HG02885 (cell line): ENCODE measurements at regions not wholly inside any gene's neighbourhood (a gene's known extent, or its start where the extent isn't known, plus 50 kb on each side); places are given as distances from the start of the nearest gene placed in this dataset.
A peak's percentile ranks its signal among the peaks of the same experiment; 100 is the strongest.

Experiments used
- ATAC-seq: cut with Tn5 transposase; IDR thresholded peaks from one replicate; pipeline ENCODE4 v1.9.1; 2021; ENCODE audit warnings: mild to moderate bottlenecking; ENCODE audit not compliant: unreplicated experiment, poor library complexity

DNA sequence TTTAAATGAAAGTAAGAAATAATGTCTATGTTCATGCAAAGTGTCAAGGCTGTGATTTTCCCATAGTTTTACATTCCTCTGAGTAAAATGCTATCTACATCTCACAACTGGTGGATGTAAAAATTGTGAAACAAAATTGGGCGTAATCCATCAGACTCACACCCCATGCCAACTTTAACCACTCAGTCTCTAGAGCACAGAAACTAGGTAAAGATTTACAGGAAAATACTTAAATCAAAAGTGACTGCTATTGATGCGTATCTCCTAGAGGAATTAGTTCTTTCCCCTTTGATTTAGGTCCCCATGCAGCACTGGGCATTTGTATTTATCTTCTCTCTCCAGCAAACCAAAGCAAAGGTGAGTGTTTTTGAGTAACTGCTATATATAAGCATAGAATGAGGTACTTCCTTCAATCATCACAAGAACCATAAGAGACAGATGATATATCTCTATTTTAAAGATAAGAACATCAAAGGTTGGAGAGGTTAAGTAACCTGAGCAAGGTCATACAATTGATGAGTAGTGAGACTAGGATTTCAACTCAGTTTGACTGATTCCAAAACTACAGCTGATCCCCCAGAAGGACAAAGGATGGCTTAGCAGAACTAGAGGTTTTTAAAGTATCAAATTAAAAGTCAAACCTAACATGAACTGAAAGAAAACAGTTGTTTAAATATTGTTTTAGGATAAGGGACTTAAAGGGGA is 594.0 kb upstream of the ACVR2A start:
- ATAC-seq = no peak

DNA sequence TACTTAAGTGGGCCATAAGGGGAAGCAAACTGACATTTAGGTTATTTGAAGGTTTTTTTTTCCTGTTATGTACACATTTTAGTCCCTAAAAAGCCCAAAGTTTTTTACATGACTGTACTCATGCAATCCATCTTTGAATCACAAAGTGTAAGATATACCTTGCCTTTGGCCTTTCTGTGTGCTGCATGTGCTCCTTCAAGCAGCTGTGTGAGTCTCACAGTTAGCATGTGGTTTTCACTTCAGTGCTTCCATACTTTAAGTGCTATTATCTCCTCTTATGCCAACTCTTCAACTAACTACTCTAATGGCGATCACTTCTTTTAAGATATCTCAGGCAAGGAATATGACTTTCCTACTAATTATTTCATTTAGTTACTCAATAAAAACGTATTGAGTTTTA is 597.1 kb upstream of the ACVR2A start:
- ATAC-seq = no peak

DNA sequence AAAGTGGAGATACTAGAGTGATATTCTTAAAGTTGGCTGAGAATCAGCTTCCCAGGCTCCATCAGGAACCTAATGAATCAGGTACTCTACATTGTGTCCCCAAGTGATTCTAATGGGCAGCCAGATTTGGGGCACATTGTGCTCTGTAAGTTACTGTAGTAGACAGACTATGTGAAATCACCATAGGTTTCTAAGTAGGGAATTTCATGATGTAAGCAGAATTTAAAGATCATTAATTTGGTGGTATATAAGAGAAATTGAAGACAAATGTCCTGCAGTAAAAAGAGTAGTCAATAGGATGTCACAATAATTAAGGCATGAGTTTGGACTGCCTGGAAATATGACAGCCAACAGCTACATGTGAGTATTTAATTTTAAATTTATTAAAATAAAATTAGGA is 602.4 kb upstream of the ACVR2A start:
- no peak for ATAC-seq

DNA sequence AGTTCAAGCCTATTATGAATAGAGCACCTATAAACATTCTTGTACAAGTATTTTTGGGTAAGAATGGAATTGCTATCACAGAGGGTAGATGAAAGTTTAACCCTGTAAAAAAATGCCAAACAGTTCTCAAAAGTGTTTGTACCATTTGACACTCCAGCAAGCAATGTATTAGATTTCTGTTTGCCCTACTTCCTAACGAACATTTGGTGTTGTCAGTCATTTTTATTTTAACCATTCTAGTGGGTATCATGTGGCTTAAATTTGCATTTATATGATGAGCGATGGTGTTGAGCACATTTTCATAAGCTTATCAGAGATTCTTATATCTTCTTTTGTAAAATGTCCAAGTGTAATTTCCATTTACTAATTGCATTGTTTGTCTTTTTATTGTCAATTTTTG is 608.2 kb upstream of the ACVR2A start:
- no peak for ATAC-seq

DNA sequence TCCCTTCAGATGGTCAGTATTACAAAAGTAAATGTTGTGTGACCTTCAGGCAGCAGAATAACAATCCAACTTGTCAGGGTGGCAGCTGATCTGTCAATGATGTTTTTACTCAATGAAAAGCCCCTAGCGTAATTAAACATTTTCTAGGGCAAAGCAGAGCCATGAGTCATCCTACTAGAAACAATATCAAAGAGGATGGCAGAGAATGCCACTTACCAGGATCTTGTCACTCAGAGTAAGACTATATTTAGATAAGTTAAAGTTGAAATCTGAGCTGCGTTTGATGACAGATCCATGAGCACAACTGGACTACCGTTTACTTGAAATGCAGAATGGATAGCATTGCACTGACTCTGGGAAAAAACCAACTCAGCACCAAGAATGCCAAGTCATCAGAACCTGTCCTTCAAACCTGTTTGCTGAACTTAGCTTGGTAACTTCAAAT is 612.6 kb upstream of the ACVR2A start:
- no peak for ATAC-seq

DNA sequence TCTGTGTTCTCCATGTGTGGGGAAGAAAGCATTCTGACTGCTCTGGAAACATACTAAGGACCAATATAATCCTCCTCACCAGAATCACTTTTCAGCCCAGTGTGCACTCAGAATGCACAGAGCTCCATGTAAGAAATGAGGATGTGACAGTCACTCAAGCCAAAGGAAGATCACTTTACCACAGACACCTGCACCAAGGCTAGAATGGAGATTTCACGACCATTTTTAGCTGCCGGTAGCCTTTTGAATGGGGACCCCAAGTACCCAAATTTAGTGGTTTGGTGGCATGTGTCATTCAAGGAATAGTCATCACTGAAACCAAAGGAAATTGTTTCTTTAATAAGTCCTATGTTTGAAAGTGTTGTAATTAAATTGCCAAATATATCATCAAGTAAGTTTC is 613.2 kb upstream of the ACVR2A start:
- ATAC-seq = peak; percentile 63

DNA sequence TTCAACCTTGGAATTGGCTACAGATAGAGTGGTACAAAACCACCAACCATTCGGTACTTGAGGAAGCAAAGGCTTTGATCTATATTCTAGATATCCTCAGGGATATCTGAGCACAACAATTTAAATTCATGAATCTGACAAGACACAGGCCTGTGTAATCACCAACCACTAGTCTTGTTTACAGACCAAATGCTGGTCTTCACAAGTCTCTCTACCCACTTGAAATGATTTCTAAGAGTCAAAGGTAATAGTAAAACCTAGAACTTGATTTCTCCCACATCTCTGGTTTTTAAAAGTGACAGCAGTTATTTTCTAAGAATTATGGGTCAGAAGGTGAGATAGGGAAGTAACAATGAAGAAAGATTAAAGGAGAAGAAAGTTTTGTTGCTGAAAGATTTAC is 613.7 kb upstream of the ACVR2A start:
- ATAC-seq = no peak

DNA sequence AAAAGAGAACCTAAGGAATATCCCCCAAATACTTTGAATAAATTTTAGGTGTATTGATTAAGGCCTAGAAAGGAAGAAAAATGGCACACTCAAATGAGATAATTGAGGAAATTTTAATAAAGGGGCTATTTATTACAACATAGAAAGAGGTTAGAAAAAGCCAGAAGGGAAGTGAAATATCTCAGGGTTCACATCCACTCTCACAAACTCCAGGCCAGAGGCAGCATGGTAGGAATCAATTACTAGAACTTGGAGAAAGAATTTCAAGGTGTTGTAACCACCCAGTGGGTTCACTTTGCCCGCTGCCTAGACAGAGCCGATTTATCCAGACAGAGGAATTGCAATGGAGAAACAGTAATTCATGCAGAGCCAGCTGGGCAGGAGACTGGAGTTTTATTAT is 617.5 kb upstream of the ACVR2A start:
- ATAC-seq = no peak

DNA sequence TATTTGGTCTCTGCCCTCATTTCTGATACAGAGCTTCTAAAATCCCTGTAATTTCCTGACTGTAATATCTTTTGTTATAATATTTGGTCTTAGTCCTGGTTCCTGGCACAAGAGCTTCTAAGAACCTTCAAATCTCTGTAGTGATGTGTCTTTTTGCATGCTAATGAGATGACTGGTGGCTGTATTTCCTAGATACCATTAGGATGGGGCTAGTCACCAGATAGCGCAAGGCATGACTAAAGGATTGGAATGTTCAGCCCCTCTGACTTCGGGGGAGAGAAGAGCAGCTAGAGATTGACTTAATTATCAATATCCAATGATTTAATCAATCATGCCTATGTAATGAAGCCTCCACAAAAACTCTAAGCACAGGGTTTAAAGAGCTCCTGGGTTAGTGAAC is 620.8 kb upstream of the ACVR2A start:
- ATAC-seq = no peak

DNA sequence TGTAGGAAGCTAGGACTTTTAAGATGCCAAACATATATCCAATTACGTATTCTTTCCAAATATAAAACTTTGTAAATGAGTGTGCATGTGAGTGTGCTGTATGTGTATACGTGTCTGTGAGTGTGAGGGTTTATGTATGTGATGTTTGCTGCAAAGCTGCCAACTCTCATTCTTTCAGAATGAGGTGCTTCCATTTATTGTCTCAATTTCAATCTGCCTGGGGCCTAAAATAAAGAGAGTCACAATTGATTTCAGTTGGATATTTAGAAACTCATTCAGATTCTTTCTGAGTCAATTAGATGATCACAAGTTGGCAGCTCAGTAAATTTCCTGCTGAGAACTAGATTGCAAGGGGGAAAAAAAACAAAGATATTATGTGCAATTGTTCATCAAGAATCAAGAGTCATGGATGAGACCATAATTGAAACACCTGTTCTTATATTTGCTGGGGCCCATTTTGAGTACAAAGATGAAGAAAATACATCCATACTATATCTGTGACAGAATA is 621.2 kb upstream of the ACVR2A start:
- no peak for ATAC-seq

DNA sequence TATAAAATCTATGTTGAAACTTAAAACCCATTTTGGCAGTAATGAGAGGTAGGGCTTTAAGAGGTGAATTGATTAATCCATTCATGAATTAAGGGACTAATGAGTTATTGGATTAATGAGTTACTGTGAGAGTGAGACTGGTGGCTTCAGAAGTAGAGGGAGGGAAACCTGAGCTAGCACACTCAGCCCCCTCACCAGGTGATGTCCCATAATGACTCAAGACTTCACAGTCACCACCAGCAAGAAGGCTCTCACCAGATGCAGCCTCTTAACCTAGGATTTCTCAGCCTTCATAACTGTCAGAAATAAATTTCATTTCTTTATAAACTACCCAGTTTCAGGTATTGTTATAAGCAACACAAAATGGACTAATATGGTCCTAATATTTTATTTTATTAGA is 621.7 kb upstream of the ACVR2A start:
- ATAC-seq = peak; percentile 79

DNA sequence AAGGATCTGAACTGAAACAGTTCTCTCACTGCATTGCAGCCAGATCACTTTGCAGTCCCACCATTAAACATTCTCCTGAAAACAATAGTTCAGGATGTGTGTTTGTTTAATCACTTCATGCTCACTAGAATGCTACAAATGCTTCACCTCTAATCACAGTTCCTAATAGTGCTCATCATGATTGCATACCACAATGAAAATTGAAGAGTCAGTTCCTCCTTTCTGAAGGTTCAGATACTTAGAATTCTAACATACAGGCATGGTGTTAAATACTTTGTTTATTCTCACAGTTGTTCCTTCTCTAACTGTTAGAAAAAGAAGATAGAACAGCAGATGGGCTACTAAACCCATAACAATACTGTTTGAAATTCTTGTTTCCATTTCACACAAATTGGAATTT is 622.3 kb upstream of the ACVR2A start:
- peak; percentile 65 for ATAC-seq

DNA sequence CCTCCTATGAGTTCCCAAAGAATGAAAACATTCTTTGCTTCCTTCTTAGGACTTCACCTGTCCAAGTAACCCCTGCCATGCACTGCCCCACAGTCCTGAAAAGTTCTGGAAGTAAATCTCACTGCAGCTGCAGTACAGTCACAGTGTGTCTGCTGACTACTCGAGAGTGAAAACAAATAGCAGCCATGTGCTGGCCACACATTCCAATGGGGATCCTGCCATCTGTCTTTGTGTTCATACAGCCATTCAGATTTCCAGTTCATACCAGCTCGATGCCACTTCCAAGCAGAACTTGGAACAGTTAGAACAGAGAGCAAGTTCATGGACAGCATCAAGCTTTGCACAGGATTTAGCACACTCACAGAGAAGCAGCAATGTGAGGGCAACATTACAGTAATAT is 629.9 kb upstream of the ACVR2A start:
- no peak for ATAC-seq

DNA sequence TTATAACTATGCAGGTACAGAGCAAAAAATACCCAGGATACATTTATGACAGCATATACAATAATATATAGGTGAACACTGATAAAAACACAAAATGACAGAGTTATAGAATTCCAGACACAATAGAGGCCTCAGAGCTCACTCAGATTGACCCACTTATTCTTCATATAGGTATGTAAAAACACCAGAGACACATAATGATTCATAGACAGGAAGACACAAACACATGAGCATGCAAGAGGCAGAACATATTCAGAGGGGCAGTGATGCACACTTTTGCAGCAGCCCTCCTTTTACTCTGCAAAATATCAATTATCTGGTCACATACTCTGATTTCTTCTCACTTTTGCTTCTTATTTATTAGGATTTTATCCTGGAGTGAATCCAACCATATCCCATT is 633.3 kb upstream of the ACVR2A start:
- ATAC-seq = no peak

DNA sequence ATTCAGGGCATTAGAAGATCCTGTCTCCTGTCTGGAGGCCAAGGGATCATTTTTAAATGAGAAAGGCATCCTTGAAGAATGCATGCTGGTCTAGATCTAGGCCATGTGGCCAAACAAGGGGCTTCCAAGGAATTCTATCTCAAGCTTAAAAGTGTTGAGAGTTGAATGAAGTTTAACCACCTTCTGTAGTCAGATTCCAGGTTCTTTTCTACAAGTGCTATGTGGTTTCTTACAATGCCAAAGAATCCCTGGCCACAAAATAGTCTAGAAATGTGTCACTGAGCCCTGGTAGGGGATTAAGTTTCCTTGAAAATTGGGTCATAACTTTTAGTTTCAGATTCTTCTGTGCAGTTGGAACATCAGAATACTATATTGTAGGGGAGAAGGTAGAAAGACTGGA is 640.7 kb upstream of the ACVR2A start:
- ATAC-seq = no peak

DNA sequence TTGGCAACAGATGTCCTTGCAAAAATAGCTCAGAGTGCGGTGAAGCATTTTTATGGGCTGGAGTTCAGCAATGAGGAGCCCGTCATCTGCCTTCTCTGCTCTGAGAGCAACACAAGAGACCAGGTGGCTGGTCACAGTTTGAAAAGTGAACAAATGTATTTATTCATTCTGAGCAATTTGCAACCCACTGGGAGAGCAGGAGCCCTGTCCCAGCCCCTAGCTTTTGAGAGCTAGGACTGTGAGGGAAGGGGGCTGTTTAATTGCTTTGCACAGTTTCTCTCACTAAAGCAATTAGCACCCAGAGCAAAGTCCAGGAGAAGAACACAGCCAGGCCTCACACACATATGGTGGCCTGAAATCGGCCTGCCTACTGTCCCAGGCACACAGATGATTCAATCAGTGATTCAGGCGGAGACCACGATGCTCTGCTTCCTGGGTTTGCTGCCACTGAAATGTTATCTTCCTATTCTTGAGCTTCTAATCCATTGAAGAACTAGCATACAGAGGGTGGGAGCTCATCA is 646.1 kb upstream of the ACVR2A start:
- ATAC-seq = no peak

DNA sequence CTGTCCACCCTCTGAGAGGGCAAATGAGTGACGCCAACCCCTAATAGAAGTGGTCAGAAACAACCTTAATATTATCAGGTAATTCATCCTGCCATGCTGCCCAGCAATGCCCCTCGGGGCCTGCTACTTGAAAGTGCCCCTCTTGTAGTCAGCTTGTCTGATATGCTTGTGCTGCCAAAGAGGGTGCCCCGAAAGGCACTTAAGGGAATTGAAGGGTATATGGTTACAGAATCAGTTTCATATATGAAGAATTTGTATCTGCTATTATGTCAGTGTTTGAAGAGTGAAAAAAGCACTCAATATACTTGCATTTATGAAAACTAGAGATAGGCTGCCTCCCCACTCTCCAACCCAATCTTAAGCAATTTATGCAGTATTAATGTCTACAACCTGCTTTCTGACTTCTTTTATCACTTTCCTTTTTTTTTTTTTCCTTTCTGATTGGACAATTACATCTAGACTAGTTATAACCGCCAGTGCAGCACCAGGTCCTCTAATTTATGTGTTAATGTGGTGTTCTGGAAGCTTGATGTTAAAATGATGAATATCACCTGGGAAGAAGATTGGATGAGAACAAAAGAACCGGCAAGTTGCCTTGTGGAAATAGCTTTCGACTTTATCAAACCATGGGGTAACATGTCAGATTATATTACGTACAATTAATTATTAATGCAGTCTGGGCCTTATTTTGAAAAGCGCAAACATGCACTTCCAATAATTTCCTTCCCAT is 646.9 kb upstream of the ACVR2A start:
- no peak for ATAC-seq

DNA sequence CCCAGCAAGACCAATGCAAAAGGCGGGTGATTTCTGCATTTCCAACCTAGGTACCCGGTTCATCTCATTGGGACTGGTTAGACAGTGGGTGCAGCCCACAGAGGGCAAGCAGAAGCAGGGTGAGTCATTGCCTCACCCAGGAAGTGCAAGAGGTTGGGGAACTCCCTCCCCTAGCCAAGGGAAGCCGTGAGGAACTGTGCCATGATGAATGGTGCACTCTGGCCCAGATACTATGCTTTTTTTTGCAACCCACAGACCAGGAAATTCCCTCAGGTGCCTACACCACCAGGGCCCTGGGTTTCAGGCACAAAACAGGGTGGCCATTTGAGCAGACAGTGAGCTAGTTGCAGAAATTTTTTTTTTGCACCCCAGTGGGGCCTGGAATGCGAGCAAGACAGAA is 662.6 kb upstream of the ACVR2A start:
- ATAC-seq = peak; percentile 68

DNA sequence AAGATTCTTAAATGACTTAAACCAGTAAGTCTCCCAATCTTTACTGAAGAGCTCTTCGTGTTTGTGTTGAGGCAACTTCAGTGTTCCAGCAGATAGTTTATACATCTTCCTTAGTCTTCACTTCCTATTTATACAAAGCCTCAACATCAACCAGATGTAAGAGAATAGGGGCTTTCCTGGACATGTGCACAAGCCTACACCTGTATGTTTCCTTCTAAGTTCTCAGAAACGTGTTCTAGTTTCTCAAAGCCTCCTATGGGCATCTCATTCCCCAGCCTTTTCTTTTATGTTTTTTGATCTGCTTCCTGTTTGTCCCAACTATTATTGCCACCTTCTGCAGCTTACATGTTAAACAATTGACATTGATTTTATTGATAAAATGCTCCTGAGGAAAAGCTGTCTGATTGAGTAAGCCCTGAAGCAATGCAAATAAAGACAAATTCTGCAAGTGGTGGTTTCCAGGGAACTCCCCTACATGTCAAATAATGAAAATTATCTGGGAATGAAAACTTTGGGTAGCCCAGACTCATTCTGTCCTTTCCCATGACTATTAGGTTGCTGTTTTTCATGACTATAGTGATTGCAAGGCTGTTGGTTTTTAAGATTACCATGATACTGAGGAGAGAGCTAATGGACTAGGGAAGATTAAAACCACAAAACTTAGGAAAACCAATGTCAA is 663.3 kb upstream of the ACVR2A start:
- ATAC-seq = peak; percentile 70

DNA sequence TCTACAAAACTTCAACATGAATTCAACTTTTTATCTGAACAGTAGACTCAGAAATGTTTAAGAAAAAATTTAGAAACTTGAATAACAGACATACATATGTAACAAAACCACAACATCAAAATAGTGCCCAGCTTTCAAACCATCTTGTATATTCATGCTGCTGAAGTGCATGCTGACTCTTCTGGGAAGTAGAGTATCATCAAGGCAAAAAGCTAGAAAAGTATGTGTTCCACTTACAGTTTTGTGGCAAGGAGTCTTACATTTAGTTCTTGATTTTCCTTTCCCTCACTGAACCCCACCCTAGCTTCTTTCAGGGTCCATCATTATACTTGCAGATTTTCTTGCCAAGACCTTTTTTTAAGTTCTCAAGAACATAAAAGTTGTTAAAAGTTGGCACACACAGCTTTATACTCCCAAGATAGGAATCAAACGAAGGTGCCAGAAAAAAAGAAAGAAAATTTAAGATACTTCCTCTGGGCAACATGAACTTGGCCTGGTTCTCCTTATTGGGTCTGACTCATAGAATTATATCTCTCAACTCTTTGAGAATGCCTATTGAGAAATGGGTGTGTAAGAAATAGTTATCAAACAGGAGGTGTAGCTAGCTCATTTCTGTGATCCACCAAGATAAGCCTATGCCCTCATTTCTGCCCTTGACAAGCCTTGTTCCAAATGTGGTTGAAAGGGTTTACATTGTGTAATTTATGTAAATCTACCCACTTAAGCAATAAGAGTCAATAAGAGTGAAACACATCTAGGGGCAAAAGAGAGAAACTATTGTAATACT is 667.6 kb upstream of the ACVR2A start:
- ATAC-seq = no peak
